Neural crest cell (in vitro differentiated cells): ENCODE measurements at regions not wholly inside any gene's neighbourhood (a gene's known extent, or its start where the extent isn't known, plus 50 kb on each side); places are given as distances from the start of the nearest gene placed in this dataset.

Source experiments
- DNase-seq: peaks from one replicate; pipeline ENCODE4 v3.0.0; 2021; ENCODE audit warnings: low read depth, mixed read lengths, low spot score
- H3K27ac Mint-ChIP-seq: one replicate; pipeline ENCODE4 v1.8.0; 2021; ENCODE audit warnings: mild to moderate bottlenecking, mixed read lengths; ENCODE audit not compliant: unreplicated experiment
- H3K27me3 Mint-ChIP-seq: 2 replicates; pipeline ENCODE4 v1.8.0; 2021; ENCODE audit warnings: low read depth, mild to moderate bottlenecking, mixed read lengths
- H3K36me3 Mint-ChIP-seq: 2 replicates; pipeline ENCODE4 v1.8.0; 2021; ENCODE audit warnings: low read depth, mild to moderate bottlenecking, mixed read lengths
- H3K4me1 Mint-ChIP-seq: 2 replicates; pipeline ENCODE4 v1.8.0; 2021; ENCODE audit warnings: mixed read lengths
- H3K4me3 Mint-ChIP-seq: one replicate; pipeline ENCODE4 v1.8.0; 2021; ENCODE audit warnings: mild to moderate bottlenecking, mixed read lengths
- H3K9me3 Mint-ChIP-seq: 2 replicates; pipeline ENCODE4 v1.8.0; 2021; ENCODE audit warnings: mixed read lengths
- CTCF ChIP-seq: fragments of 200-600 bp; sonication (generic); conservative IDR thresholded peaks from 2 replicates; pipeline ENCODE4 v1.5.0; 2021; ENCODE audit warnings: antibody characterized with exemption, mild to moderate bottlenecking

GRCh38 chr1:109816975-109817535 lies 53.3 kb upstream of the EPS8L3 start:
- Mint-ChIP-seq H3K4me1 (peaks cover 32% of the 10 kb centered on the region), H3K9me3 (peaks cover 7% of the 10 kb centered on the region), H3K36me3 (peaks cover 4% of the 10 kb centered on the region), H3K4me3 (no peak overlapping the region), H3K27ac (no peak overlapping the region), H3K27me3 (no peaks in the 10 kb centered on the region)
- no peak for DNase-seq
- TF ChIP-seq CTCF: no peak

GRCh38 chr1:109816175-109816811 lies 52.6 kb upstream of the EPS8L3 start:
- TF ChIP-seq CTCF: no peak
- Mint-ChIP-seq H3K4me3 (no peak overlapping the region), H3K27ac (no peak overlapping the region), H3K4me1 (peaks cover 32% of the 10 kb centered on the region), H3K27me3 (no peaks in the 10 kb centered on the region), H3K9me3 (peaks cover 7% of the 10 kb centered on the region), H3K36me3 (peaks cover 4% of the 10 kb centered on the region)
- DNase-seq: no peak

- Mint-ChIP-seq H3K4me1 (peaks cover 32% of the 10 kb centered on the region), H3K9me3 (peaks cover 7% of the 10 kb centered on the region), H3K27me3 (no peaks in the 10 kb centered on the region), H3K27ac (no peak overlapping the region), H3K4me3 (no peak overlapping the region), H3K36me3 (peaks cover 4% of the 10 kb centered on the region)
- no peak for DNase-seq
- no peak for TF ChIP-seq CTCF
Observed at GRCh38 chr1:109815809-109816174, 52.1 kb upstream of the EPS8L3 start.

GRCh38 chr1:109814993-109815786 lies 51.5 kb upstream of the EPS8L3 start:
- TF ChIP-seq CTCF: no peak
- Mint-ChIP-seq H3K27ac (no peak overlapping the region), H3K4me3 (no peak overlapping the region), H3K9me3 (peaks cover 7% of the 10 kb centered on the region), H3K27me3 (no peaks in the 10 kb centered on the region), H3K36me3 (peaks cover 4% of the 10 kb centered on the region), H3K4me1 (peaks cover 32% of the 10 kb centered on the region)
- no peak for DNase-seq

GRCh38 chr1:109814223-109814622 lies 50.5 kb upstream of the EPS8L3 start:
- Mint-ChIP-seq H3K36me3 (peaks cover 4% of the 10 kb centered on the region), H3K4me3 (no peak overlapping the region), H3K4me1 (peaks cover 31% of the 10 kb centered on the region), H3K9me3 (peaks cover 7% of the 10 kb centered on the region), H3K27ac (no peak overlapping the region), H3K27me3 (no peaks in the 10 kb centered on the region)
- no peak for DNase-seq
- no peak for TF ChIP-seq CTCF
